Spleen (tissue), 11 donors: ENCODE measurements at regions not wholly inside any gene's neighbourhood (a gene's known extent, or its start where the extent isn't known, plus 50 kb on each side); places are given as distances from the start of the nearest gene placed in this dataset.
"Not testable (repeated sequence)": the region's sequence is repeated elsewhere in the genome, so short reads cannot be mapped to it uniquely, and the experiment has no call there.

Experiments
- DNase-seq: peaks from one replicate; pipeline ENCODE4 v3.0.0-alpha.2; 2020
- H3K27ac ChIP-seq, 8 donors: fragments of 200-600 bp; sonication (generic) in 7 of 8; 1 replicate in 4 of 8; 2 replicates in 4 of 8; pipeline versions ENCODE4 v1.5.0 to v1.8.0; 2016 to 2021; ENCODE audit warnings: inconsistent platforms in 4 of 8, mild to moderate bottlenecking in 4 of 8, moderate library complexity in 1 of 8
- H3K27me3 ChIP-seq, 7 donors: fragments of 200-600 bp; sonication (generic) in 6 of 7; replicated peaks in 1 of 7; 1 replicate in 4 of 7; 2 replicates in 3 of 7; pipeline versions ENCODE4 v1.5.0 to v1.8.0; 2016 to 2021; ENCODE audit warnings: inconsistent platforms in 3 of 7, mild to moderate bottlenecking in 1 of 7
- H3K36me3 ChIP-seq, 6 donors: fragments of 200-600 bp; sonication (generic) in 5 of 6; 1 replicate in 4 of 6; 2 replicates in 2 of 6; pipeline versions ENCODE4 v1.5.0 to v1.8.0; 2016 to 2021; ENCODE audit warnings: inconsistent platforms in 2 of 6
- H3K4me1 ChIP-seq, 6 donors: fragments of 200-600 bp; sonication (generic) in 5 of 6; 1 replicate in 3 of 6; 2 replicates in 3 of 6; pipeline versions ENCODE4 v1.5.0 to v1.8.0; 2016 to 2021; ENCODE audit warnings: inconsistent platforms in 3 of 6
- H3K4me3 ChIP-seq, 8 donors: fragments of 200-600 bp; sonication (generic) in 7 of 8; 1 replicate in 4 of 8; 2 replicates in 4 of 8; pipeline versions ENCODE4 v1.5.0 to v1.8.0; 2016 to 2021; ENCODE audit warnings: inconsistent platforms in 4 of 8, mild to moderate bottlenecking in 4 of 8, moderate library complexity in 2 of 8
- H3K9me3 ChIP-seq, 8 donors: fragments of 200-600 bp; sonication (generic) in 7 of 8; 1 replicate in 4 of 8; 2 replicates in 4 of 8; pipeline versions ENCODE4 v1.5.0 to v1.8.0; 2016 to 2021; ENCODE audit warnings: inconsistent platforms in 4 of 8
- CTCF ChIP-seq, 11 experiments: fragments of 200-600 bp in 7 of 11; fragments of 450-650 bp in 4 of 11; sonication (generic) in 4 of 11; IDR thresholded peaks in 8 of 11; conservative IDR thresholded peaks in 3 of 11; 1 replicate in 7 of 11; 2 replicates in 4 of 11; pipeline versions ENCODE4 v1.4.0 to v1.8.0; 2016 to 2021; ENCODE audit warnings: antibody characterized with exemption in 11 of 11, inconsistent platforms in 4 of 11, mild to moderate bottlenecking in 1 of 11
- POLR2A ChIP-seq, 3 donors: fragments of 450-650 bp; IDR thresholded peaks; one replicate each; pipeline ENCODE4 v1.5.1; 2017; ENCODE audit warnings: antibody characterized with exemption in 3 of 3, mild to moderate bottlenecking in 1 of 3
- POLR2AphosphoS5 ChIP-seq, 3 donors: sonication (generic); formaldehyde crosslinking; IDR thresholded peaks; one replicate each; pipeline ENCODE4 v1.5.1; 2017; ENCODE audit warnings: antibody characterized with exemption in 3 of 3
- WGBS, 5 donors: extraction: QIAGEN DNeasy Blood & Tissue Kit in 3 of 5; methylation state at CpG; one replicate each; pipeline versions ENCODE4 v1.1.5 to v1.1.7; 2013 to 2018; 5-methylcytosine and 5-hydroxymethylcytosine counted together
- intact Hi-C: fragments of 100-400 bp; cut with DNase I; formaldehyde crosslinking; loops from one replicate; pipeline ENCODE4 v1.15.0; 2023; ENCODE audit warnings: low total_unique reads
- donor health status: healthy with polysubstance abuse.
- donor health status: DM: no; HTN: no; CAD: no; lungs with moderate emphysema.
- donor health status: DM: no; HTN: no; CAD: no.
- donor health status: Bipolar disorder and iron deficiency.
- donor health status: healthy.
- donor health status: DM: no; HTN: no; CAD: no.
- donor health status: DM: yes; HTN: yes; CAD: no.

DNA sequence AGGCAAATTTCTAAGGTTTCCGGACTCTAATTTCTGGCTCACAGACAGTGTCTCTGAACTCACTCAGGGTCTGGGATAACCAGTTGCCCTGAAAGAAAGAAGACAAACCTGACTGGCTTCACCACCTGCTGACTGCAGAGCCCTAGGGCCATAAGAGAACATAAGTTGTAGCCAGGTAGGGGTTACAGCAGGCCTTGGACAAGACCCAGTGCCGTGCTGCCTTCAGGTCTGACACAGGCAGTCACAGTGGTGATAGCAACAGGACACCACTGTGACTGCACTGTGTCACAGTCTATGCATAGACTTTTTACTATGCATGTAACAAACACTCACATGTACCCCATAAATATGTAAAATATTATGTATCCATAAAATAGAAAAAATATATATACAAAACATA lies 508.5 kb downstream of the PID1 start:
- DNase-seq, result no peak
- no peak overlapping the region for H3K4me3 ChIP-seq
- H3K36me3 ChIP-seq, result no peaks in the 10 kb centered on the region
- H3K27me3 ChIP-seq, result no peaks in the 10 kb centered on the region
- WGBS, 5 donors, result 76 to 95% (median 86%) methylated on average over 2 of the region's 2 CpGs
- H3K27ac ChIP-seq, result no peak overlapping the region
- no peaks in the 10 kb centered on the region for H3K4me1 ChIP-seq
- TF ChIP-seq POLR2AphosphoS5 (IDR thresholded peaks at IDR 0.05), result no peak
- no peak for TF ChIP-seq CTCF (IDR thresholded peaks at IDR 0.05 in 8 of 11, conservative IDR thresholded peaks at IDR 0.05 in 3 of 11)
- no peak for TF ChIP-seq POLR2A (IDR thresholded peaks at IDR 0.05)
- intact Hi-C loops, result no loop called here
- H3K9me3 ChIP-seq, result peaks cover 0 to 12% (median 0%) of the 10 kb centered on the region in 8 donors

DNA sequence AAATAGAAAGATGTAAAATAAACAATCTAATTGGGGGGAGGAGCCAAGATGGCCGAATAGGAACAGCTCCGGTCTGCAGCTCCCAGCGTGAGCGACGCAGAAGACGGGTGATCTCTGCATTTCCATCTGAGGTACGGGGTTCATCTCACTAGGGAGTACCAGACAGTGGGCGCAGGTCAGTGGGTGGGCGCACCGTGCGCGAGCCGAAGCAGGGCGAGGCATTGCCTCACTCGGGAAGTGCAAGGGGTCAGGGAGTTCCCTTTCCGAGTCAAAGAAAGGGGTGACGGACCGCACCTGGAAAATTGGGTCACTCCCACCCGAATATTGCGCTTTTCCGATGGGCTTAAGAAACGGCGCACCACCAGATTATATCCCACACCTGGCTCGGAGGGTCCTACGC lies 515.4 kb downstream of the PID1 start:
- H3K4me1 ChIP-seq, H3K36me3 ChIP-seq, H3K27ac ChIP-seq, H3K4me3 ChIP-seq, intact Hi-C loops, DNase-seq, H3K27me3 ChIP-seq: not testable (repeated sequence)
- WGBS, 5 donors, result 92 to 96% (median 94%) methylated on average over 24 to 25 of the region's 25 CpGs
- H3K9me3 ChIP-seq, result peaks cover 0 to 20% (median 9%) of the 10 kb centered on the region in 8 donors

- no peak overlapping the region for H3K4me3 ChIP-seq
- no peaks in the 10 kb centered on the region for H3K4me1 ChIP-seq
- intact Hi-C loops, result no loop called here
- no peaks in the 10 kb centered on the region for H3K9me3 ChIP-seq
- H3K27me3 ChIP-seq, result no peaks in the 10 kb centered on the region
- 63 to 81% (median 75%) methylated on average over 6 of the region's 6 CpGs for whole genome bisulfite sequencing, 5 donors
- H3K27ac ChIP-seq, result no peak overlapping the region
- no peak for DNase-seq
- H3K36me3 ChIP-seq, result no peaks in the 10 kb centered on the region
- TF ChIP-seq POLR2AphosphoS5 (IDR thresholded peaks at IDR 0.05), result no peak
- TF ChIP-seq POLR2A (IDR thresholded peaks at IDR 0.05), result no peak
- no peak for TF ChIP-seq CTCF (IDR thresholded peaks at IDR 0.05 in 8 of 11, conservative IDR thresholded peaks at IDR 0.05 in 3 of 11)
Observed at GRCh38 chr2:228747483-228747882, 523.6 kb downstream of the PID1 start.

GRCh38 chr2:228738671-228739380 lies 532.3 kb downstream of the PID1 start:
- H3K27ac ChIP-seq, result no peak overlapping the region
- WGBS, 5 donors, result 68 to 85% (median 80%) methylated on average over 2 of the region's 2 CpGs

More at GRCh38 chr2:228738671-228739380, 532.3 kb downstream of the PID1 start:
- intact Hi-C loops, result no loop called here
- Histone ChIP-seq H3K9me3 (peaks cover 0 to 11% (median 0%) of the 10 kb centered on the region in 8 donors), H3K36me3 (no peaks in the 10 kb centered on the region), H3K27me3 (no peaks in the 10 kb centered on the region), H3K4me3 (no peak overlapping the region), H3K4me1 (no peaks in the 10 kb centered on the region)
- DNase-seq, result no peak
- TF ChIP-seq CTCF (IDR thresholded peaks at IDR 0.05 in 8 of 11, conservative IDR thresholded peaks at IDR 0.05 in 3 of 11) (no peak), POLR2AphosphoS5 (IDR thresholded peaks at IDR 0.05) (no peak), POLR2A (IDR thresholded peaks at IDR 0.05) (no peak)
